HG03095 (cell line): ENCODE measurements at regions not wholly inside any gene's neighbourhood (a gene's known extent, or its start where the extent isn't known, plus 50 kb on each side); places are given as distances from the start of the nearest gene placed in this dataset.

Source experiments
- ATAC-seq: cut with Tn5 transposase; IDR thresholded peaks from one replicate; pipeline ENCODE4 v1.9.1; 2021; ENCODE audit warnings: moderate library complexity; ENCODE audit not compliant: unreplicated experiment

DNA sequence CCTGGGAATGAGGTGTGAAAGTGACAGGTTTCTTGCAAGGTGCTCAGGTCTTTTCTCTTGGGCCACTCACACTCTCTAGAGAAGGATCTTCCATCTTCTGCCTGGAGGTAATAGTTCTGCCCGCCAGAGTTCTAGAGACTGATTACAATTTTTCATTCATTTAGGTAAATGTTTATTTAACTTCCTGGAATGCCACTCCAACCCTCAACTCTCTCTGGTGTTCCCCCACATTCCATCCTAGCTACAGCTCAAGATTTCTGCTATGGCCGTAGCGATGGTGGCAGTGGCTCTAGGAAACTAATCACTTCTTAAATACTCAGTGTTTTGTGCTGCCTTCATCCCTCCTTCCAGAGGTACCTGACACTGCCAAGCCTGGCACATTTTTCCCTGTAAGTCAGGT lies 174.6 kb downstream of the WDR11 start:
- no peak for ATAC-seq

- no peak for ATAC-seq
Observed at GRCh38 chr10:121027371-121027770, 176.2 kb downstream of the WDR11 start.

GRCh38 chr10:121032460-121032859 lies 181.3 kb downstream of the WDR11 start:
- no peak for ATAC-seq

GRCh38 chr10:121033366-121033765 lies 182.2 kb downstream of the WDR11 start:
- no peak for ATAC-seq

- ATAC-seq: no peak
Observed at GRCh38 chr10:121036431-121036830, 185.3 kb downstream of the WDR11 start.

DNA sequence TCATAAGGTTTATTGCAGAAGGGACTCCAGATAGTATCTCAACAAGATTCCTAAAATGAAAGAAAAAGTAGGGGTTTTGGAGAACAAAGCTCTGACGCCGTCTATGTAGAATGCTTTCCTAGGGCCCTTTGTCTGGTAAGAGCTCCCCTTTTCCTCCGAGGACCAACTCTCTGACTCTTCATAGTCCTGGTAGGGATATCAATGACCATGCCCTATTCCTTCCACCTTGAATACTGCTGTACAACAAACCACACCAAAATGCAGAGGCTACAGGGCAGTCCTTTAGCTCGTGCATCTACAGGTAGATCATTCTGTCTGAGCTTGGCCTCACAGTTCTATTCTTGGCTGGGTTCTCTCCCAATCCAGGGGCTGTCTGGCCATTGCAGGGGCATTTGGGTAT lies 190.3 kb downstream of the WDR11 start:
- no peak for ATAC-seq

GRCh38 chr10:121041906-121042305 lies 190.7 kb downstream of the WDR11 start:
- ATAC-seq: no peak

DNA sequence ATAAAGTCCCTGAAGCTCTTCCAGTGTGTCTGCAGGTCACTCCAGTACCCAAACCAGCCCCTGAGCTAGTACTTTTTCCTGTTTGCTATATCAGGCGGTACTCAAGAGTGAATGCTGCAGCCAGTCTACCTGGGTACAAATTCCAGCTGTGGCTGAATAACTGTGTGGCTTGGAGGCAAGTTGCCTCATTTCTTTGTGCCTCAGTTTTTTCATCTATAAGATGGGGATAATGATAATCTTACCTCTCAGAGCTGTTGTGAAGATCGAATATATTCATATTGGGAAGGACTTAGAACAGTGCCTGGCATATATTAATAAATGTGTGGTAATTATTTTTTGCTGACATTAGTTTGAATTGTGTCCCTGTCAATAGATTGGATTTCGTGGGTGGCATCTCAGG lies 191.2 kb downstream of the WDR11 start:
- no peak for ATAC-seq

DNA sequence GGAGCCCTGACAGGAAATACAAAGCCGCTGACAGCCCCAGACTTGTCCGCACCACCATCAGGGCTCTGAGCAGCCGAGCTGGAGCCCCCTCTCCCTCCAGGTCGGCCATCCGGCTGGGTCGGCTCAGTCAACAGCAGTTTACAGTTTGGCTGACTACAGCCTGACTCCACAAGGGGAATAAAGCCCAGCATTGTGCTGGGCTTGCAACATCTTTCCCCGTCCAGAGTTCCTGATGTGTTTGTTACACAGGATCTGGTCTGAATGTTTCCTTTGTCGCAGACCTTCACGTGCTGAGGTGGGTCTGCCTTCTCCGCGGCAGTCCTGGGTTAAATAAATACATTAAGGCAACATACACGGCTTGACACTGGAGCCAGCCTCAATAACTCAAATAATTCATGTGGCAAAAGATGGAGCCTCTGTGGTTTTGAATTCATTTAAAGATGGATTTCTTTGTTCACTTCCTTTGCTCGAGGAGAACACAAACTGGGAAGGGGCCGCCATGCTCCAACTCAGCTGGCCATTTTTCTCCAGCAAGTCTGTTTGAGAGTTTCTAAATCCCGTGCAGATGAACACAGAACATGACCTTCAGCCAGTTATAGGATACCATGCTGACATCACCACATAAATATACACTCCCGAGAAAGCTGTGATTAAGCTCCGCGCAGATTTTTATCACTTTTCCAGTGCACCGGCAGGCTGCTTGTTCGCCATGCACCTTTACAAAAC lies 192.1 kb downstream of the WDR11 start:
- no peak for ATAC-seq

GRCh38 chr10:121048749-121049148 lies 197.6 kb downstream of the WDR11 start:
- ATAC-seq: no peak

DNA sequence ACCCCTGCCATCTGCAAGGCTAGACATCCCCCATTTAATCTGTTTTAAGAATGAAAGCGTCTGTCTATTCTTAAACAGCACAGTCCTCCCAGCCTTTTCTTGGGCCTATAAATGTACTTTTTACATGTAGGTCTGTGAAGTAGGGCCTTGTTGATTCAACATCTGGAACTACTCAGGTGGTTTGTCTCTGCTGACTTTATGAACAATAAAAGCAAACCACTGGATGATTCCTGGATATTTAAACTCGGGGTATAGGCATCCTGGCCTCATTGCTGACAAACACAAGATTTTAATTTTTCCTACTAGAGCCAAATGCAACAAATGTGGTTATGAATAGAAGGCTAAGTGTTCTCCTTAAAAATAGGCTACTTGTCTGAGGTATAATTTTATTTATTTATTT lies 198.3 kb downstream of the WDR11 start:
- no peak for ATAC-seq

- ATAC-seq: no peak
Observed at GRCh38 chr10:121049923-121050322, 198.8 kb downstream of the WDR11 start.

DNA sequence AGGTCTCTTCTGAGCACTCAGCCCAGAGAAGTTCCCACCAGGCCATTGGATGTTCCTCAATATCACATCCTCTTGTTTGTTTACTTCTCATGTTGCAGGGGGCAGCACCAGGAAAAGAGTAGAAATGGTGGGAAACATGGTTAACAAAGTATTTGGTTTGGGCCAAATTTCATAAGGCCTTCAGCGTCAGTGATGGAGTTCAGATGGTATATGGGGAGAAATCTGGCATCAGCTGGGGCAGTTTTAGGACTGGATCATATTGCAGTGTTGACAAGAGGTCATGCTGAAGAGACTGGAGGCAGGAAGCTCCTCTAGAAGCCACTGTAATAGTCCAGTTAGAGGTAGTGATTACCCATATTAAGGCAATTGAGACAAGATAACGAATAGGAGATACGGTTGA lies 200.0 kb downstream of the WDR11 start:
- ATAC-seq: no peak

DNA sequence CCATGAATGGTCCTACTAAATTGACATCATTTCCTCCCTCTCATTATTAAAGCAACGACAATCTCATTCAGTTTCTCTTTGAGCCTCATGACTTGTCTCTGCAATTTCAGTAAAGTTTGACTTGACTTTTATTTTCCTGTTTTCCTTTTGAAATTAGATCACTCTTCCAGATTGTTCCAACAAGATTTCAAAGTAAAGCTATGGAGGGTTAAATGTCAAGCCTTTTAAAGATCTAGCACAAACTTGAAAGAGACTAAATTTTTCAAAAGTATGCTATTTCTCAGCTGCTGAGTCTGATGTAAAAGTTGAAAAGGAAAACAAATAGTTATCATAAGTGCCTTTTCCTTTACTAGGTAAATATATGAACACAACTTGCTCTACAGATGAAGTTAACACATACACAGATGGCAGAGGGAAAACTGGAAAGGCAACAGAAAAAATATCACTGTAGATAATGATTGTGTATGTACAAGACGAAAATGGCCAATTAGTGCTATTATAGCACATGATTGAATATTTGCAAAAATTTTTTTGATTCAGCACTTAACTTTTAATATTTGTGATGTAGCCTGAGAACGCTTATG lies 200.6 kb downstream of the WDR11 start:
- ATAC-seq: no peak

DNA sequence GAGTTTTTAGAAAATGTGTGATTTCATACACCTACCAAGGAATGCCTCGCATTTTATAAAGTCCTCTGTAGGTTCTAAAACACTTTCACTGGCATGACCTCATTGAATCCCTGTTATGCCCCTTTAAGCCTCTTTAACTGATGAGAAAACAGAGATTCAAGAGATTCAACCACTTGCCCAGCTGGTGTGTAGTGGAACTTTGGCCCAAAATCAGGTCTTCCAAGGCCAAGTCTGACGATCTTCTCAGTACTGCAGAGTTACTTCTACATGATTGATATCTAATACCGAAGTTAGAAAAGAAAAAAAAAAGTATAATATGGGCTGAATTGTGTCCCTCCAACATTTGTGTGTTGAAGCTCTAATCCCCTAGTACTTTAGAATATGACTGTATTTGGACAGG lies 202.0 kb downstream of the WDR11 start:
- no peak for ATAC-seq

- ATAC-seq: no peak
Observed at GRCh38 chr10:121054874-121055273, 203.7 kb downstream of the WDR11 start.

GRCh38 chr10:121057269-121057668 lies 206.1 kb downstream of the WDR11 start:
- no peak for ATAC-seq

DNA sequence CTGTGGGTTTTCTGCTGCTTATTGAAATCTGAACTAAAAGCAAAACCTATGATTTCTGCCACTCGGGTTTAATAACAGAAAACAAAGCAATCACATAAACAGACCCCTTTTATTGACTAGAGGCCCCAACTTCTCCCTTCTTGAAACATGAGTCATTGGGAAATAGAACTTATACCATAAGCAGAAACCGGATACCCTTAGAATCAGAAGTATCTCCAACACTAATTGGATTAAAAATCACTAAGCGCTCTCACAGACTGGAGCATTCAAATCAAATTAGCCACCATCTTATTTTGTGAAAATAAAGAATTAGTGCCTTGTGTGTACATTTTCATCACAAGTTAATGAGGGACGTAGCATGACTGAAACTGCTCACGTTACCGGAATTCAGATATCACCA lies 206.9 kb downstream of the WDR11 start:
- no peak for ATAC-seq

GRCh38 chr10:121059351-121059750 lies 208.2 kb downstream of the WDR11 start:
- no peak for ATAC-seq

DNA sequence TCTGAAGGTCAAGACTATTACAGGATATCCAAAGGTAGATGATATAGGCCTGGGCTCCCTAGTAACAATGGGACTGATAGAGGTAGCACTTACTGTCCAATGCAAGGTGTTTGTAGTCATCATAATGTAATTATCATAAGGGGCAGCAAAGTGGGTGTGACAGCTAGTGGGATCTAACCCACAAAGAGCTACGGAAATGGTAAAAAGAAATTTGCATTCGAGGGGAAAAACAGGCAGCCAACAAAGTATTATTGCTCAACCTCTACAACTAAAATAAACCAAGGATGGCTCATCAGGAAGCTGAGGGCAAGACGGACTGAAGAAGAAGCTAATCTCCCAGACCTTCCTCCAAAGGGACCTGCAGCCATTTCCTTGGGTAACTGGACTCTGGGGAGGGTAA lies 211.0 kb downstream of the WDR11 start:
- no peak for ATAC-seq

GRCh38 chr10:121063744-121064143 lies 212.6 kb downstream of the WDR11 start:
- ATAC-seq: no peak

DNA sequence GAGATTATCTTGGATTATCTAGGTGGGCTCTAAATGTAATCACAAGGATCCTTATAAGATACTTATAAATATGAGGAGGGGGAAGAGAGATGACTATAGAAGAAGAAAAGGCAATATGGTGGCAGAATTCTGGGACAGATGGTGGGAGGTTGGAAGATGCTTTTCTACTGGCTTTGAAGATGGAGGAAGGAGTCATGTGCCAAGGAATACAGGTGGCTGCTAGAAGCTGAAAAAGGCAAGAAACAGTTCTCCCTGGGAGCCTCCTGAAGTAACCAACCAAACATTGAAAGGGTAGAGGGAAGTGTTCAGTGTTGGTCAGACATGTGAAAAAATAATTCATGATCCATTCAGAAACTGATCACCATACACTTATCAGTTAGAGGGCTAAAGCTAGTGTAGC lies 213.3 kb downstream of the WDR11 start:
- no peak for ATAC-seq

DNA sequence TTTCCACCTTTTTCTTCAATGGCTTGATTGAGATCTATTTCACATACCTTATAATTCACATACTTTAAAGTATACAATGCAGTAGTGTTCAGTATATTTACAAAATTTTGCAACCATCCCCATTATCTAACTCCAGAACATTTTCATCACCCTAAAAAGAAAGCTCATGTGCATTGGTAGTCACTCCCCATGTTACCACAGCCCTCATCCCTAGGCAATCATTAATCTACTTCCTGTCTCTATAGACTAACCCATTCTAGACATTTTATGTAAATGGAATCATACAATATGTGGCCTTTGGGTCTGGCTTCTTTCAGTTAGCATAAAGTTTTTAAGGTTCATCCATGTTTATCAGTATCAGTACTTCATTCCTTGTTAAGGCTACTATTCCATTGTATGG lies 214.2 kb downstream of the WDR11 start:
- no peak for ATAC-seq
